HG02678 (cell line): ENCODE measurements at regions not wholly inside any gene's neighbourhood (a gene's known extent, or its start where the extent isn't known, plus 50 kb on each side); places are given as distances from the start of the nearest gene placed in this dataset.
"Not testable (repeated sequence)": the region's sequence is repeated elsewhere in the genome, so short reads cannot be mapped to it uniquely, and the experiment has no call there.

ENCODE experiments used
- ATAC-seq: cut with Tn5 transposase; IDR thresholded peaks from one replicate; pipeline ENCODE4 v1.9.1; 2021; ENCODE audit warnings: mild to moderate bottlenecking, moderate library complexity; ENCODE audit not compliant: unreplicated experiment

DNA sequence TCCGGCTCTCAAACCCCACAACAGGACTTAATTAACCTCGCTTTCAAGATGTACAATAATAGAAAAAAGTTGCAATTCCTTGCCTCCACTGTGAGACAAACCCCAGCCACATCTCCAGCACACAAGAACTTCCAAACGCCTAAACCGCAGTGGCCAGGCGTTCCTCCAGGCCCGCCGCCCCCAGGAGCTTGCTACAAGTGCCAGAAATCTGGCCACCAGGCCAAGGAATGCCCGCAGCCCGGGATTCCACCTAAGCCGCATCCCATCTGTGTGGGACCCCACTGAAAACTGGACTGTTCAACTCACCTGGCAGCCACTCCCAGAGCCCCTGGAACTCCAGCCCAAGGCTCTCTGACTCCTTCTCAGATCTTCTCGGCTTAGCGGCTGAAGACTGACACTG is 262.5 kb downstream of the SMARCA2 start:
- not testable (repeated sequence) for ATAC-seq

DNA sequence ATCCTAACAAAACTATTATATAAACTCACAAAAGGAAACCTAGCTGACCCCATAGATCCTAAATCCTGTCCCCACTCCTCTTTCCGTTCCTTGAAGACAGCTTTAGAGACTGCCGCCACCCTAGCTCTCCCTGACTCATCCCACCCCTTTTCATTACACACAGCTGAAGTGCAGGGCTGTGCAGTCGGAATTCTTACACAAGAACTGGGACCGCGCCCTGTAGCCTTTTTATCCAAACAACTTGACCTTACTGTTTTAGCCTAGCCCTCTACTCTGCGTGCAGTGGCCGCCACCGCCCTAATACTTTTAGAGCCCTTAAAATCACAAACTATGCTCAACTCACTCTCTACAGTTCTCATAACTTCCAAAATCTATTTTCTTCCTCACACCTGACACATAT is 264.0 kb downstream of the SMARCA2 start:
- ATAC-seq: not testable (repeated sequence)

GRCh38 chr9:2281031-2281802 is 266.1 kb downstream of the SMARCA2 start:
- ATAC-seq: no peak

- ATAC-seq: no peak
Observed at GRCh38 chr9:2281803-2282185, 266.6 kb downstream of the SMARCA2 start.

DNA sequence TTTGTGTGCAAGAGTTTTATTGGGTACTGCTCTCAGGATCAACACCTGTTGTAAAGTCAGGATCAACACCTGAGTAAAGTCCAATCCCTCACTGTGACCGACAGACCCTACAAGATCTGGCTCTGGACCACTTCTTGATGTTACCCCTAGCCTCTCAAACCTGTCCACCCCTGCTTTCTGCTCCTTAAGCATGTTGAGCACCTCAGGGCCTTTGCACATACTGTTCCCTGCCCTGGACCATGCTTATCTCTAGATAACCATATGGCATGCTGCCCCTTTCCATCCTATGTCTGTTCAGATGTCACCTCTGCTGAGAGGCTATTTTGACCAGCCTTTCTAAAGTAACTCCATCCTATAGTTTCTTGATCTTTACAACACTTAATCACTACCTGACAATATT is 269.6 kb downstream of the SMARCA2 start:
- no peak for ATAC-seq

- ATAC-seq: no peak
Observed at GRCh38 chr9:2285416-2286332, 270.5 kb downstream of the SMARCA2 start.

DNA sequence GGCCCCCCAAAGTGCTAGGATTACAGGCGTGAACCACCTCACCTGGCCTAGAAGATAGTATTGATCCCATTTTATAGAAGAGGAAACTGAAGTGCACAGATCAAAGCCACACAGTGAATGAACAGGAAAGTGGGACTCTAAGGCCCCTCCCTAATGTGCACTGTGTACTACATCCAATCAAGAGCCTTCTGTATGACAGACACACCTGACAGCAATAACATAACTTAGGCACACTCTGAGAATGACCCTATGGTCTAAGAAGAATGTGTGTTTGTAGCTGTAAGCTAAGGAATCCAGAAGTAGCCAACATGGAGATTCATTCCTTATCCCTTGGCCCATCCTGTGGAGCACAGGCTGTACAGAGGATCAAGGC is 271.2 kb downstream of the SMARCA2 start:
- no peak for ATAC-seq

- no peak for ATAC-seq
Observed at GRCh38 chr9:2286825-2287455, 271.8 kb downstream of the SMARCA2 start.

- ATAC-seq: no peak
Observed at GRCh38 chr9:2288309-2288708, 273.2 kb downstream of the SMARCA2 start.

DNA sequence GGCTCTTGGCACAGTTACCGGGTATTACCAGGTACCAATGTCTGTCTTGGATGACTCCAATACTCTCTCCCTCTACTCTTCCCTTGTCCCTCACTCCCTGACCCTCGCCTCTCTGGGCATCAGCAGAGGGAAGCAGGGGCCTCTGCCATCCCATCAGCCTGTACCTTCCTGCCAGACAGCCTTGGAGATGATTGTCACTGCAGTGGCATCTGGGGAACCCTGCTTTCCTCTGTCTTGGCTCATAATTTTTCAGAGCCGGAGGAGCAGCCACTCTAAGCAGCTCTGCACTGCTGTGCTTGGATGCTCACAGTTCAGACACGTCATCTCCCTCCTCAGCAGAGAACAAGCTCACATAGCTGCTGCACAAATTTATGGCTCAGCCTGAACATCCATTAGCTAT is 274.1 kb downstream of the SMARCA2 start:
- no peak for ATAC-seq

DNA sequence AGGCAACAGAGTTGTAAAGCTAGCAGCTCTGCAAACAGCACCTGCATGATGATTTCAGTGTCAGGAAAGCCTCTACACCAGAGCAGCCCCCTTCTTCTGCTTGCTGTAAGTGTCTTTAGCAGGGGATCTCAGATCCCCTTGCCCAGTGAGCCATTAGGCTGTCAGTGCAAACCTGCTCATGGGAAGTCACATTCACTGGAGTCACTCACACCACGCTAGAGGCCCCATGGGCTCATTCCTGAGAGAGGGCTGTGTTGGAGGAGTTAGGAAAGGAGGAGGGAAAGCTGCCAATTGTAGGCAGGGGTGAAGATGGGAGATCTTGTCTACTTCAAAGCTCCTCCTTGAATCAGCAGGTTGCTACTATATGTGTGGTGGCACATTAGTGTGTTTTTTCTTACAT is 275.2 kb downstream of the SMARCA2 start:
- ATAC-seq: no peak

DNA sequence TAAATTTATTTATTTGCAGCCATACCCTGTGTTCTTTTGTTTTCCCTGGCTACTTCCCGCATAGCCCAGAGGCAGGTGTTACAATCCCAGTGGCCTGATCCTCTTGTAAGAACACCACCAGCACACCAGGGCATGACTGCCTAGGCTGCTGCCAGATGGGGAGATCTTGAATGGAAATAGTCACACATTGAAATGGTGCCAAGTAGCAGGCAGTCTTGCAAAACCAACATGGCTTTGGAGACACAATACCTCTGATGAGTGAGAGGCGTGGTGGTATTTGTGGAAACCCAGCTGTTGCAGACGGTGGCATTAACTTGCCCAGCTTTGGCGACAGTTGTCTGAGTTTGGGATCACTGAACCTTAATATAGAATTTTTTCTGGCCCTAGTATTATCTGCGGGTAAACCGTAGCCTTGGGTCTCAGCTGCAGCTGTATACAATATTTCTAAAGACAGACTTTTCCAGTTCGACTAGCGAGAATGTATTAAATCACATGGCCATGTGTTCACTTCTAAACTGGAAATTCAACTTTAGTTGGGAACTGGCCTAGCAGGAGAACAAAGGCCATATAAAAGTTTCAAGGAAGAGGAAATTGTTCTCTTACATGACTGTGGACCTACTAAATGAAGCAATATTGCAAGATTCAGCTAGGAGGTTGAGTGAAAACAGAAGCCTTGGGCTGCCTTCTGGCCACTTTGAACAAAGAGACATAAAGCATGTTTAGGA is 277.0 kb downstream of the SMARCA2 start:
- ATAC-seq: no peak

- ATAC-seq: no peak
Observed at GRCh38 chr9:2292733-2293132, 277.6 kb downstream of the SMARCA2 start.

GRCh38 chr9:2297771-2298170 is 282.6 kb downstream of the SMARCA2 start:
- no peak for ATAC-seq

- no peak for ATAC-seq
Observed at GRCh38 chr9:2298217-2298616, 283.1 kb downstream of the SMARCA2 start.

GRCh38 chr9:2299156-2299842 is 284.2 kb downstream of the SMARCA2 start:
- no peak for ATAC-seq

GRCh38 chr9:2299843-2300205 is 284.7 kb downstream of the SMARCA2 start:
- no peak for ATAC-seq

DNA sequence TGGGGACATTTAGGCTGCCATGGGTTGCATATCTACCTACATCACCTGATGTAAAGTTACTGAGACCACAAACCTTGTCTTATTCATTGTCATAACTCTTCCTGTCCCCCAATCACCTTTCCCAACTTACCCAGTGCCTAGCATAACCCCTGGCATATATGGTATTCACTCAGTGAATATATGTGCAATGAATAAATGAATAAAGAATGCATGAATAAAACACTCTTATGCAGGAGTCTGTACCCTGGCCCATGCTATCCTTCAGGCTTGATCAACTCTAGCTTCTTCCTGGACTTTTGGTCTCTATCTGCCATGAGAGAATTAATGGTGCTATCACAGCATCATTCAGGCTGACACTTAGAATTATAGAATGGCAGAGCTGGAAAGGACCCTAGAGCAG is 285.2 kb downstream of the SMARCA2 start:
- no peak for ATAC-seq

GRCh38 chr9:2302606-2303005 is 287.5 kb downstream of the SMARCA2 start:
- ATAC-seq: no peak

GRCh38 chr9:2303056-2303455 is 287.9 kb downstream of the SMARCA2 start:
- no peak for ATAC-seq

DNA sequence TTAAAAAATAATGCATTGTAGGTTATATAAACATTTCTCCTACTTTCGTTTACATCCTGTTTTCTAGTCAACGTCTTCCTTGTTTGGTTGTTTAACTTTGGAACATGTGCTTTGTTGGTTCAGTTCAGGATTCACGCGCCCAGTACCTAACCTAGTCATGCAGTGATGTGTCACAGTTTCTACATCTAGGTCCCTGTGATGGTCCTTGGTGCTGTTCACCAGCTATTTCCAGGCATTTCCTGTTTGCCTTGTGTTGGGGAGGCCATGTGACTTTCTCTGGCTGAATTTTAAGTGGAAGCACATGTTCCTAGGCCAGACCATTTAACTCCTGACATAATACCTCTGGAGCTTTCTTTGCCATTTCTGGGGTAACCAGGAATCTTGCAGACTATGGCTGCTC is 292.3 kb downstream of the SMARCA2 start:
- ATAC-seq: no peak
